HUDEP-2 (cell line): ENCODE measurements at regions not wholly inside any gene's neighbourhood (a gene's known extent, or its start where the extent isn't known, plus 50 kb on each side); places are given as distances from the start of the nearest gene placed in this dataset.
"Not testable (repeated sequence)": the region's sequence is repeated elsewhere in the genome, so short reads cannot be mapped to it uniquely, and the experiment has no call there.

Experiments used
- DNase-seq, 76 experiments: peaks; one replicate each; lab custom pipeline; 2025; ENCODE audit not compliant: unreplicated experiment in 76 of 76; lab: John Stamatoyannopoulos, UW

- DNase-seq: no peak
These were observed 87.2 kb upstream of the DMRT1 start for GRCh38 chr9:754150-754931.

- DNase-seq: no peak
These were observed 85.8 kb upstream of the DMRT1 start for GRCh38 chr9:755454-756381.

GRCh38 chr9:757246-757881 is 84.1 kb upstream of the DMRT1 start:
- peak in 19 of 76 experiments; percentile 1 to 34 (median 11) for DNase-seq

GRCh38 chr9:758146-758545 is 83.4 kb upstream of the DMRT1 start:
- DNase-seq: no peak

GRCh38 chr9:759541-759940 is 82.0 kb upstream of the DMRT1 start:
- DNase-seq: no peak

- DNase-seq: no peak
These were observed 81.3 kb upstream of the DMRT1 start for GRCh38 chr9:759983-760736.

GRCh38 chr9:761176-761792 is 80.2 kb upstream of the DMRT1 start:
- DNase-seq: no peak

- DNase-seq: no peak
These were observed 79.5 kb upstream of the DMRT1 start for GRCh38 chr9:761793-762560.

- DNase-seq: no peak
These were observed 77.8 kb upstream of the DMRT1 start for GRCh38 chr9:763692-764091.

GRCh38 chr9:764105-764524 is 77.4 kb upstream of the DMRT1 start:
- peak in 3 of 76 experiments; percentile 4 for DNase-seq

- no peak for DNase-seq
These were observed 76.5 kb upstream of the DMRT1 start for GRCh38 chr9:764986-765385.

GRCh38 chr9:767061-767561 is 74.4 kb upstream of the DMRT1 start:
- DNase-seq: not testable (repeated sequence)

- DNase-seq: no peak
These were observed 65.4 kb upstream of the DMRT1 start for GRCh38 chr9:776086-776485.

- DNase-seq: no peak
These were observed 63.5 kb upstream of the DMRT1 start for GRCh38 chr9:777978-778377.

- no peak for DNase-seq
These were observed 57.3 kb upstream of the DMRT1 start for GRCh38 chr9:784202-784601.

GRCh38 chr9:784916-785315 is 56.6 kb upstream of the DMRT1 start:
- no peak for DNase-seq

GRCh38 chr9:785997-786396 is 55.5 kb upstream of the DMRT1 start:
- DNase-seq: no peak

- DNase-seq: no peak
These were observed 55.1 kb upstream of the DMRT1 start for GRCh38 chr9:786405-786804.

- no peak for DNase-seq
These were observed 52.7 kb upstream of the DMRT1 start for GRCh38 chr9:788777-789176.
